IMR-90 (cell line): ENCODE measurements at regions not wholly inside any gene's neighbourhood (a gene's known extent, or its start where the extent isn't known, plus 50 kb on each side); places are given as distances from the start of the nearest gene placed in this dataset.

Source experiments
- ATAC-seq: fragments of 200-7000 bp; cut with Tn5 transposase; 2 replicates; pipeline ENCODE4 v1.9.1; 2020; ENCODE audit warnings: low read depth, mild to moderate bottlenecking, moderate library complexity
- BruUV-seq: library from RNA; stranded (reverse); fragments of 400-500 nt; replicated peaks from 2 replicates; lab custom pipeline; 2021; lab: Mats Ljungman, UMichigan
- CTCF ChIA-PET: fragments of 300-600 bp; formaldehyde crosslinking; extraction: SDS; loops from one replicate; lab custom pipeline; 2021; ENCODE audit warnings: antibody characterized with exemption; lab: Yijun Ruan, JAX
- POLR2A ChIA-PET: fragments of 300-600 bp; sonication (Branson Sonifier 250); formaldehyde crosslinking; loops from one replicate; lab custom pipeline; 2022; ENCODE audit warnings: antibody characterized with exemption; ENCODE audit not compliant: unreplicated experiment; lab: Charles Lee
- DNase-seq: peaks from one replicate; pipeline ENCODE4 v3.0.0; 2013
- H2AFZ ChIP-seq: replicated peaks from 2 replicates; pipeline ENCODE3; 2013; ENCODE audit warnings: low read length, mild to moderate bottlenecking; ENCODE audit not compliant: poor library complexity
- H2AK5ac ChIP-seq: 2 replicates; pipeline ENCODE4 v1.6.1; 2013; ENCODE audit warnings: low read depth, low read length, inconsistent platforms
- H2AK9ac ChIP-seq: replicated peaks from 2 replicates; pipeline ENCODE3; 2013; ENCODE audit warnings: mild to moderate bottlenecking, low read depth, low read length, moderate library complexity; ENCODE audit not compliant: poor library complexity
- H2BK120ac ChIP-seq: 2 replicates; pipeline ENCODE4 v1.6.1; 2013; ENCODE audit warnings: low read depth, low read length, inconsistent platforms
- H2BK15ac ChIP-seq: 3 replicates; pipeline ENCODE4 v1.6.1; 2013; ENCODE audit warnings: low read depth, low read length, inconsistent platforms
- H2BK20ac ChIP-seq: 2 replicates; pipeline ENCODE4 v1.6.1; 2013; ENCODE audit warnings: low read depth, mild to moderate bottlenecking, inconsistent platforms, low read length, moderate library complexity
- H2BK5ac ChIP-seq: 2 replicates; pipeline ENCODE4 v1.6.1; 2013; ENCODE audit warnings: mild to moderate bottlenecking, low read depth, low read length, inconsistent platforms; ENCODE audit not compliant: poor library complexity, severe bottlenecking
- H3K14ac ChIP-seq: replicated peaks from 2 replicates; pipeline ENCODE4 v1.6.1; 2013; ENCODE audit warnings: low read depth, low read length, inconsistent platforms
- H3K18ac ChIP-seq: 2 replicates; pipeline ENCODE4 v1.6.1; 2013; ENCODE audit warnings: low read depth, low read length, control low read depth
- H3K23ac ChIP-seq: 2 replicates; pipeline ENCODE4 v1.6.1; 2013; ENCODE audit warnings: low read depth, low read length, inconsistent platforms
- H3K27ac ChIP-seq: 2 replicates; pipeline ENCODE4 v1.5.1; 2013; ENCODE audit warnings: mild to moderate bottlenecking, control low read depth, low read length; ENCODE audit not compliant: insufficient read depth
- H3K27me3 ChIP-seq: 2 replicates; pipeline ENCODE4 v1.6.1; 2013; ENCODE audit warnings: low read length; ENCODE audit not compliant: control insufficient read depth, insufficient read depth
- H3K36me3 ChIP-seq: 2 replicates; pipeline ENCODE4 v1.6.1; 2013; ENCODE audit warnings: low read length, mixed read lengths; ENCODE audit not compliant: control insufficient read depth, insufficient read depth
- H3K4ac ChIP-seq: 2 replicates; pipeline ENCODE4 v1.6.1; 2013; ENCODE audit warnings: low read depth, low read length, inconsistent platforms
- H3K4me1 ChIP-seq: 2 replicates; pipeline ENCODE4 v1.6.1; 2013; ENCODE audit warnings: low read length, mixed read lengths; ENCODE audit not compliant: control insufficient read depth, insufficient read depth
- H3K4me2 ChIP-seq: 2 replicates; pipeline ENCODE4 v1.6.1; 2013; ENCODE audit warnings: low read depth, mild to moderate bottlenecking, control low read depth, low read length, moderate library complexity
- H3K4me3 ChIP-seq: 2 replicates; pipeline ENCODE4 v1.5.1; 2013; ENCODE audit warnings: low read depth, mild to moderate bottlenecking, control low read depth, low read length, moderate library complexity; ENCODE audit not compliant: insufficient read depth
- H3K56ac ChIP-seq: 2 replicates; pipeline ENCODE4 v1.6.1; 2013; ENCODE audit warnings: low read length, inconsistent platforms; ENCODE audit not compliant: insufficient read depth; ENCODE audit errors: extremely low read depth
- H3K79me1 ChIP-seq, 2 experiments: 2 replicates each; pipeline ENCODE4 v1.6.1; 2013; ENCODE audit warnings: low read length in 2 of 2, inconsistent platforms in 1 of 2, low read depth in 1 of 2
- H3K9ac ChIP-seq: 2 replicates; pipeline ENCODE4 v1.6.1; 2013; ENCODE audit warnings: low read depth, low read length, control low read depth
- H3K9me1 ChIP-seq: 2 replicates; pipeline ENCODE4 v1.6.1; 2013; ENCODE audit warnings: low read length, inconsistent platforms; ENCODE audit not compliant: insufficient read depth
- H3K9me3 ChIP-seq: 2 replicates; pipeline ENCODE4 v1.6.1; 2013; ENCODE audit warnings: low read length; ENCODE audit not compliant: control insufficient read depth, insufficient read depth
- H4K20me1 ChIP-seq: 2 replicates; pipeline ENCODE4 v1.6.1; 2013; ENCODE audit warnings: low read length, inconsistent platforms; ENCODE audit not compliant: insufficient read depth
- H4K5ac ChIP-seq: 2 replicates; pipeline ENCODE4 v1.6.1; 2013; ENCODE audit warnings: mild to moderate bottlenecking, low read depth, low read length, control low read depth
- H4K8ac ChIP-seq, 2 experiments: 2 replicates each; pipeline ENCODE4 v1.6.1; 2013; ENCODE audit warnings: low read depth in 2 of 2, low read length in 2 of 2, control low read depth in 1 of 2, inconsistent platforms in 1 of 2
- H4K91ac ChIP-seq: 2 replicates; pipeline ENCODE4 v1.6.1; 2013; ENCODE audit warnings: low read depth, low read length, inconsistent platforms; ENCODE audit not compliant: insufficient read depth
- BHLHE40 ChIP-seq: fragments of 150-350 bp; IDR thresholded peaks from 2 replicates; pipeline ENCODE4 v1.6.1; 2016; ENCODE audit warnings: mild to moderate bottlenecking, low read depth, low read length
- CEBPB ChIP-seq: IDR thresholded peaks from 2 replicates; pipeline ENCODE4 v1.6.1; 2012; ENCODE audit warnings: low read depth, low read length, improper control_type of control experiment
- CHD1 ChIP-seq: IDR thresholded peaks from 2 replicates; pipeline ENCODE4 v1.6.1; 2012; ENCODE audit warnings: low read depth, low read length, improper control_type of control experiment
- FOS ChIP-seq: fragments of 150-350 bp; IDR thresholded peaks from 2 replicates; pipeline ENCODE4 v1.6.1; 2016; ENCODE audit warnings: low read depth, low read length
- MAFK ChIP-seq: IDR thresholded peaks from 2 replicates; pipeline ENCODE4 v1.6.1; 2012; ENCODE audit warnings: low read depth, low read length, improper control_type of control experiment
- MAZ ChIP-seq: IDR thresholded peaks from 2 replicates; pipeline ENCODE4 v1.6.1; 2012; ENCODE audit warnings: low read depth, mild to moderate bottlenecking, low read length, improper control_type of control experiment, moderate library complexity, borderline replicate concordance
- MXI1 ChIP-seq: IDR thresholded peaks from 2 replicates; pipeline ENCODE4 v1.6.1; 2012; ENCODE audit warnings: low read depth, mild to moderate bottlenecking, low read length, moderate library complexity, borderline replicate concordance
- NFE2L2 ChIP-seq: fragments of 150-350 bp; IDR thresholded peaks from 2 replicates; pipeline ENCODE4 v1.6.1; 2016; ENCODE audit warnings: low read depth, mild to moderate bottlenecking, low read length
- POLR2A ChIP-seq: IDR thresholded peaks from 2 replicates; pipeline ENCODE4 v1.6.1; 2012; ENCODE audit warnings: mild to moderate bottlenecking, low read depth, low read length
- RAD21 ChIP-seq: IDR thresholded peaks from 2 replicates; pipeline ENCODE4 v1.6.1; 2012; ENCODE audit warnings: low read length, improper control_type of control experiment
- RCOR1 ChIP-seq: IDR thresholded peaks from 2 replicates; pipeline ENCODE4 v1.6.1; 2012; ENCODE audit warnings: mild to moderate bottlenecking, low read length, improper control_type of control experiment; ENCODE audit not compliant: insufficient replicate concordance
- RFX5 ChIP-seq: IDR thresholded peaks from 2 replicates; pipeline ENCODE4 v1.8.0; 2012; ENCODE audit warnings: low read depth, mild to moderate bottlenecking, low read length, moderate library complexity
- SMC3 ChIP-seq: fragments of 150-350 bp; IDR thresholded peaks from 2 replicates; pipeline ENCODE4 v1.6.1; 2016; ENCODE audit warnings: low read depth, mild to moderate bottlenecking, antibody characterized with exemption, low read length, moderate library complexity
- dilution Hi-C: fragments of 300-500 bp; cut with HindIII; formaldehyde crosslinking; loops from one replicate; pipeline ENCODE4 v1.14.3; 2018; ENCODE audit warnings: low sequenced_read_pairs; ENCODE audit not compliant: unreplicated experiment
- in situ Hi-C: fragments of 300-500 bp; cut with MboI; formaldehyde crosslinking; loops from 3 replicates; pipeline ENCODE4 v1.14.3; 2019; ENCODE audit warnings: low sequenced_read_pairs, inconsistent platforms, mixed read lengths
- intact Hi-C: fragments of 100-400 bp; cut with micrococcal nuclease; formaldehyde crosslinking; loops from 2 replicates; pipeline ENCODE4 v1.10.0; 2022
- TF ChIP-seq, protein P1 (sequence below): conservative IDR thresholded peaks from 2 replicates; pipeline ENCODE4 v1.5.1; 2012; ENCODE audit warnings: mild to moderate bottlenecking, low read depth, low read length, improper control_type of control experiment
- TF ChIP-seq, protein P2 (sequence below): fragments of 150-350 bp; IDR thresholded peaks from 2 replicates; pipeline ENCODE4 v1.6.1; 2016; ENCODE audit warnings: low read depth, mild to moderate bottlenecking, low read length, moderate library complexity, borderline replicate concordance
- TF ChIP-seq, protein P3 (sequence below): fragments of 150-350 bp; IDR thresholded peaks from 2 replicates; pipeline ENCODE4 v1.6.1; 2017; ENCODE audit warnings: mild to moderate bottlenecking, antibody characterized with exemption, low read length, low read depth

DNA sequence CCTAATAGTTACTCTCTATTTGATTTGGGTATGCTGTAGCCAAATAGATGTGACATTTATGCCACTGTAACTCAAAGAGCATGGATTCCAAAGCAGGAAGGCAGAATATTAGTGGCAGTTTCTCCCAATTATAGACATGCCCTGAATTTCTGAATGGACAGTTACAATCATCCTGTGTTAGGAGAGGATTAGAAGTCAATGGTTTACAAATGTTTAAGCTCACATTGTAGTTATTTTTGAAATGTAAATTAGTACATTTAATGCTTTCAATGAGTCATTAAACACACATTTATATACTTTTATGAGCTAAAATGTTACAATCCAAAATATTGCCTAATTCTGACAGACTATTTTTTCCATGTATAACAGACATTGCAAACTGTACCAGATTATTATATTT, 62.3 kb upstream of the CDH18 start:
- Histone ChIP-seq H4K5ac (no peak overlapping the region), H2BK120ac (no peak overlapping the region), H3K14ac (no peak overlapping the region), H2BK5ac (no peak overlapping the region), H3K27ac (no peak overlapping the region), H3K79me1 (no peaks in the 10 kb centered on the region), H2AFZ (no peak overlapping the region), H3K4me2 (no peak overlapping the region), H3K27me3 (no peaks in the 10 kb centered on the region), H3K23ac (no peak overlapping the region), H3K9ac (no peak overlapping the region), H3K36me3 (no peaks in the 10 kb centered on the region), H2BK20ac (no peak overlapping the region), H2AK5ac (no peak overlapping the region), H3K9me1 (no peaks in the 10 kb centered on the region), H3K4ac (no peak overlapping the region), H3K9me3 (no peaks in the 10 kb centered on the region), H3K56ac (no peak overlapping the region), H2AK9ac (no peak overlapping the region), H3K4me3 (no peak overlapping the region), H4K8ac (no peak overlapping the region), H4K20me1 (no peaks in the 10 kb centered on the region), H4K91ac (no peak overlapping the region), H3K4me1 (no peaks in the 10 kb centered on the region), H3K18ac (no peak overlapping the region), H2BK15ac (no peak overlapping the region)
- in situ Hi-C loops (no loop called here), dilution Hi-C loops (no loop called here), intact Hi-C loops (no loop called here)
- ChIA-PET POLR2A (no interaction called here), CTCF (interaction anchor here (0.9 kb wide), 1 partner anchor 8 kb away, joined by 3 read pairs; no protein-coding TSS in a partner anchor)
- ATAC-seq (no peak), DNase-seq (no peak)
- TF ChIP-seq RFX5 (no peak), MAFK (no peak), NFE2L2 (no peak), MXI1 (no peak), MAZ (no peak), CEBPB (no peak), FOS (no peak), SMC3 (no peak), CHD1 (no peak), POLR2A (no peak), RCOR1 (no peak), RAD21 (no peak), BHLHE40 (no peak)
- TF ChIP-seq, protein P1, sequence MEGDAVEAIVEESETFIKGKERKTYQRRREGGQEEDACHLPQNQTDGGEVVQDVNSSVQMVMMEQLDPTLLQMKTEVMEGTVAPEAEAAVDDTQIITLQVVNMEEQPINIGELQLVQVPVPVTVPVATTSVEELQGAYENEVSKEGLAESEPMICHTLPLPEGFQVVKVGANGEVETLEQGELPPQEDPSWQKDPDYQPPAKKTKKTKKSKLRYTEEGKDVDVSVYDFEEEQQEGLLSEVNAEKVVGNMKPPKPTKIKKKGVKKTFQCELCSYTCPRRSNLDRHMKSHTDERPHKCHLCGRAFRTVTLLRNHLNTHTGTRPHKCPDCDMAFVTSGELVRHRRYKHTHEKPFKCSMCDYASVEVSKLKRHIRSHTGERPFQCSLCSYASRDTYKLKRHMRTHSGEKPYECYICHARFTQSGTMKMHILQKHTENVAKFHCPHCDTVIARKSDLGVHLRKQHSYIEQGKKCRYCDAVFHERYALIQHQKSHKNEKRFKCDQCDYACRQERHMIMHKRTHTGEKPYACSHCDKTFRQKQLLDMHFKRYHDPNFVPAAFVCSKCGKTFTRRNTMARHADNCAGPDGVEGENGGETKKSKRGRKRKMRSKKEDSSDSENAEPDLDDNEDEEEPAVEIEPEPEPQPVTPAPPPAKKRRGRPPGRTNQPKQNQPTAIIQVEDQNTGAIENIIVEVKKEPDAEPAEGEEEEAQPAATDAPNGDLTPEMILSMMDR = no peak
- TF ChIP-seq, protein P2, sequence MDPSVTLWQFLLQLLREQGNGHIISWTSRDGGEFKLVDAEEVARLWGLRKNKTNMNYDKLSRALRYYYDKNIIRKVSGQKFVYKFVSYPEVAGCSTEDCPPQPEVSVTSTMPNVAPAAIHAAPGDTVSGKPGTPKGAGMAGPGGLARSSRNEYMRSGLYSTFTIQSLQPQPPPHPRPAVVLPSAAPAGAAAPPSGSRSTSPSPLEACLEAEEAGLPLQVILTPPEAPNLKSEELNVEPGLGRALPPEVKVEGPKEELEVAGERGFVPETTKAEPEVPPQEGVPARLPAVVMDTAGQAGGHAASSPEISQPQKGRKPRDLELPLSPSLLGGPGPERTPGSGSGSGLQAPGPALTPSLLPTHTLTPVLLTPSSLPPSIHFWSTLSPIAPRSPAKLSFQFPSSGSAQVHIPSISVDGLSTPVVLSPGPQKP = no peak
- TF ChIP-seq, protein P3, sequence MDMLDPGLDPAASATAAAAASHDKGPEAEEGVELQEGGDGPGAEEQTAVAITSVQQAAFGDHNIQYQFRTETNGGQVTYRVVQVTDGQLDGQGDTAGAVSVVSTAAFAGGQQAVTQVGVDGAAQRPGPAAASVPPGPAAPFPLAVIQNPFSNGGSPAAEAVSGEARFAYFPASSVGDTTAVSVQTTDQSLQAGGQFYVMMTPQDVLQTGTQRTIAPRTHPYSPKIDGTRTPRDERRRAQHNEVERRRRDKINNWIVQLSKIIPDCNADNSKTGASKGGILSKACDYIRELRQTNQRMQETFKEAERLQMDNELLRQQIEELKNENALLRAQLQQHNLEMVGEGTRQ = no peak
- BruUV-seq = no TSS peak
